ENCODE measurements at regions not wholly inside any gene's neighbourhood (a gene's known extent, or its start where the extent isn't known, plus 50 kb on each side); places are given as distances from the start of the nearest gene placed in this dataset.

- TF ChIP-seq, protein P1, sequence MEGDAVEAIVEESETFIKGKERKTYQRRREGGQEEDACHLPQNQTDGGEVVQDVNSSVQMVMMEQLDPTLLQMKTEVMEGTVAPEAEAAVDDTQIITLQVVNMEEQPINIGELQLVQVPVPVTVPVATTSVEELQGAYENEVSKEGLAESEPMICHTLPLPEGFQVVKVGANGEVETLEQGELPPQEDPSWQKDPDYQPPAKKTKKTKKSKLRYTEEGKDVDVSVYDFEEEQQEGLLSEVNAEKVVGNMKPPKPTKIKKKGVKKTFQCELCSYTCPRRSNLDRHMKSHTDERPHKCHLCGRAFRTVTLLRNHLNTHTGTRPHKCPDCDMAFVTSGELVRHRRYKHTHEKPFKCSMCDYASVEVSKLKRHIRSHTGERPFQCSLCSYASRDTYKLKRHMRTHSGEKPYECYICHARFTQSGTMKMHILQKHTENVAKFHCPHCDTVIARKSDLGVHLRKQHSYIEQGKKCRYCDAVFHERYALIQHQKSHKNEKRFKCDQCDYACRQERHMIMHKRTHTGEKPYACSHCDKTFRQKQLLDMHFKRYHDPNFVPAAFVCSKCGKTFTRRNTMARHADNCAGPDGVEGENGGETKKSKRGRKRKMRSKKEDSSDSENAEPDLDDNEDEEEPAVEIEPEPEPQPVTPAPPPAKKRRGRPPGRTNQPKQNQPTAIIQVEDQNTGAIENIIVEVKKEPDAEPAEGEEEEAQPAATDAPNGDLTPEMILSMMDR (IDR thresholded peaks at IDR 0.05) = no peak
- TF ChIP-seq POLR2A (IDR thresholded peaks at IDR 0.05) = no peak
These were observed 425.9 kb downstream of the SLITRK6 start for GRCh38 chr13:85373322-85373721.
